HFFc6 (cell line): ENCODE measurements at regions not wholly inside any gene's neighbourhood (a gene's known extent, or its start where the extent isn't known, plus 50 kb on each side); places are given as distances from the start of the nearest gene placed in this dataset.
"Not testable (repeated sequence)": the region's sequence is repeated elsewhere in the genome, so short reads cannot be mapped to it uniquely, and the experiment has no call there.

ENCODE experiments used
- DNase-seq: peaks from one replicate; pipeline ENCODE4 v3.0.0-alpha.2; 2018
- H3K27ac Mint-ChIP-seq: 2 replicates; pipeline ENCODE4 v1.8.0; 2020; ENCODE audit warnings: mild to moderate bottlenecking, mixed read lengths
- H3K27me3 Mint-ChIP-seq: 2 replicates; pipeline ENCODE4 v1.8.0; 2021; ENCODE audit warnings: mild to moderate bottlenecking, moderate library complexity, mixed read lengths; ENCODE audit not compliant: insufficient read depth
- H3K36me3 Mint-ChIP-seq: 2 replicates; pipeline ENCODE4 v1.8.0; 2021; ENCODE audit warnings: low read depth, mixed read lengths
- H3K4me1 Mint-ChIP-seq: 2 replicates; pipeline ENCODE4 v1.8.0; 2020; ENCODE audit warnings: low read depth, mixed read lengths
- H3K4me3 Mint-ChIP-seq: 2 replicates; pipeline ENCODE4 v1.8.0; 2020; ENCODE audit warnings: mild to moderate bottlenecking, moderate library complexity, mixed read lengths
- H3K9me3 Mint-ChIP-seq: 2 replicates; pipeline ENCODE4 v1.8.0; 2020; ENCODE audit warnings: mild to moderate bottlenecking, mixed read lengths
- CTCF ChIP-seq: fragments of 200-600 bp; sonication (generic); IDR thresholded peaks from 2 replicates; pipeline ENCODE4 v1.5.0; 2021; ENCODE audit warnings: antibody characterized with exemption, mild to moderate bottlenecking

DNA sequence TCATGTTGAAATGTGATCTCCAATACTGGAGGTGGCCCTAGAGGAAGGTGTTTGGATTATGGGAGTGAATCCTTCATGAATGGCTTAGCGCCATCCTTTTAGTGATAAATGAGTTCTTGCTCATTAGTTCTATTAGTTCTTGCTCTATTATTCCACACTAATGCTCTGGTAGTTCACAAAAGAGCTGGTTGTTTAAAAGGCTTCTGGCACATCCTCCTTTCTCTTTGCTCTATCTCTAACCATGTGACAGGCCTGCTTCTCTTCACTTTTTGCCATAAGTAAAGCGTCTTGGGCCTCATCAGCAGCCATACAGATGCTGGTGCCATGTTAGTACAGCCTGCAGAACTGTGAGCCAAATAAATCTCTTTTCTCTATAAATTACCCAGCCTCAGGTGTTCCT, 469.9 kb downstream of the GUCY1A2 start:
- DNase-seq = no peak
- no peak for TF ChIP-seq CTCF
- no peaks in the 10 kb centered on the region for H3K36me3 Mint-ChIP-seq
- H3K27ac Mint-ChIP-seq = no peak overlapping the region
- no peaks in the 10 kb centered on the region for H3K4me1 Mint-ChIP-seq
- peaks cover 8% of the 10 kb centered on the region for H3K9me3 Mint-ChIP-seq
- H3K4me3 Mint-ChIP-seq = no peak overlapping the region
- no peaks in the 10 kb centered on the region for H3K27me3 Mint-ChIP-seq

GRCh38 chr11:106551744-106552673, 466.3 kb downstream of the GUCY1A2 start:
- TF ChIP-seq CTCF = no peak
- Mint-ChIP-seq H3K4me1 (no peaks in the 10 kb centered on the region), H3K9me3 (peaks cover 24% of the 10 kb centered on the region), H3K27me3 (no peaks in the 10 kb centered on the region; the same call in 1 of the 2 replicates), H3K27ac (no peak overlapping the region), H3K36me3 (no peaks in the 10 kb centered on the region), H3K4me3 (no peak overlapping the region)
- DNase-seq = no peak

GRCh38 chr11:106552694-106553203, 465.5 kb downstream of the GUCY1A2 start:
- peaks cover 24% of the 10 kb centered on the region for H3K9me3 Mint-ChIP-seq
- H3K27me3 Mint-ChIP-seq = no peaks in the 10 kb centered on the region; the same call in 1 of the 2 replicates
- no peak for TF ChIP-seq CTCF
- H3K4me1 Mint-ChIP-seq = no peaks in the 10 kb centered on the region
- DNase-seq = no peak
- no peaks in the 10 kb centered on the region for H3K36me3 Mint-ChIP-seq
- no peak overlapping the region for H3K27ac Mint-ChIP-seq
- H3K4me3 Mint-ChIP-seq = no peak overlapping the region

- Mint-ChIP-seq H3K4me3 (no peak overlapping the region), H3K4me1 (no peaks in the 10 kb centered on the region), H3K9me3 (peaks cover 24% of the 10 kb centered on the region), H3K36me3 (no peaks in the 10 kb centered on the region), H3K27ac (no peak overlapping the region), H3K27me3 (no peaks in the 10 kb centered on the region; the same call in 1 of the 2 replicates)
- TF ChIP-seq CTCF = no peak
- no peak for DNase-seq
These were observed 465.0 kb downstream of the GUCY1A2 start for GRCh38 chr11:106553304-106553703.

DNA sequence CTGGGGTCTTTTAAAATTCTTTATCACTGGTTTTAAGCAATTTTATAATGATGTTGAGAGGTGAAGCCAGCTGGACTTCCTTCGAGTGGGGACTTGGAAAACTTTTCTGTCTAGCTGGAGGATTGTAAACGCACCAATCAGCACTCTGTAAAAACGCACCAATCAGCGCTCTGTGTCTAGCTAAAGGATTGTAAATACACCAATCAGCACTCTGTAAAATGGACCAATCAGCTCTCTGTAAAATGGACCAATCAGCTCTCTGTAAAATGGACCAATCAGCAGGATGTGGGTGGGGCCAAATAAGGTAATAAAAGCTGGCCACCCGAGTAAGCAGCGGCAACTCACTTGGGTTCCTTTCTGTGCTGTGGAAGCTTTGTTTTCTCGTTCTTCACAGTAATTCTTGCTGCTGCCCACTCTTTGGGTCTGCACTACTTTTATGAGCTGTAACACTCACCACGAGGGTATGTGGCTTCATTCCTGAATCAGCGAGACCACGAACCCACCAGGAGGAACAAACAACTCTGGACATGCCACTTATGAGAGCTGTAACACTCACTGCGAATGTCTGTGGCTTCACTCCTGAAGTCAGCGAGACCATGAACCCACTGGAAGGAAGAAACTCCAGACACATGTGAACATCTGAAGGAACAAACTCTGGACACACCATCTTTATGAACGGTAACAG, 462.6 kb downstream of the GUCY1A2 start:
- H3K4me3 Mint-ChIP-seq, H3K27me3 Mint-ChIP-seq, H3K36me3 Mint-ChIP-seq, H3K27ac Mint-ChIP-seq, H3K4me1 Mint-ChIP-seq, DNase-seq: not testable (repeated sequence)
- peaks cover 24% of the 10 kb centered on the region for H3K9me3 Mint-ChIP-seq

GRCh38 chr11:106565326-106565725, 452.9 kb downstream of the GUCY1A2 start:
- Mint-ChIP-seq H3K9me3 (no peaks in the 10 kb centered on the region), H3K36me3 (no peaks in the 10 kb centered on the region), H3K27ac (no peak overlapping the region), H3K4me3 (no peak overlapping the region), H3K27me3 (no peaks in the 10 kb centered on the region; the same call in 1 of the 2 replicates), H3K4me1 (no peaks in the 10 kb centered on the region; the same call in 1 of the 2 replicates)
- no peak for TF ChIP-seq CTCF
- no peak for DNase-seq
